Tibial artery (tissue), 4 donors: ENCODE measurements at regions not wholly inside any gene's neighbourhood (a gene's known extent, or its start where the extent isn't known, plus 50 kb on each side); places are given as distances from the start of the nearest gene placed in this dataset.

Source experiments
- DNase-seq, 2 donors: peaks; one replicate each; pipeline ENCODE4 v3.0.0-alpha.2; 2019
- H3K27ac ChIP-seq, 2 donors: fragments of 200-600 bp; sonication (generic) in 1 of 2; 1 replicate in 1 of 2; 2 replicates in 1 of 2; pipeline ENCODE4 v1.5.1; 2018 to 2019; ENCODE audit warnings: mild to moderate bottlenecking in 1 of 2
- H3K27me3 ChIP-seq, 2 donors: fragments of 200-600 bp; sonication (generic) in 1 of 2; one replicate each; pipeline versions ENCODE4 v1.5.1 to v1.6.0; 2016 to 2019
- H3K36me3 ChIP-seq, 3 donors: fragments of 200-600 bp; sonication (generic) in 2 of 3; one replicate each; pipeline ENCODE4 v1.5.1; 2016 to 2019; ENCODE audit warnings: mild to moderate bottlenecking in 2 of 3
- H3K4me1 ChIP-seq, 4 donors: fragments of 200-600 bp; sonication (generic) in 2 of 4; 1 replicate in 3 of 4; 2 replicates in 1 of 4; pipeline ENCODE4 v1.5.1; 2016 to 2019
- H3K4me3 ChIP-seq, 2 donors: fragments of 200-600 bp; sonication (generic) in 1 of 2; 1 replicate in 1 of 2; 2 replicates in 1 of 2; pipeline ENCODE4 v1.5.1; 2018 to 2019; ENCODE audit warnings: mild to moderate bottlenecking in 2 of 2
- H3K9me3 ChIP-seq, 3 donors: fragments of 200-600 bp; sonication (generic) in 1 of 3; one replicate each; pipeline ENCODE4 v1.5.1; 2016 to 2019
- intact Hi-C: fragments of 100-400 bp; cut with DNase I; formaldehyde crosslinking; loops from one replicate; pipeline ENCODE4 v1.15.0; 2023; ENCODE audit warnings: low total_unique reads
- TF ChIP-seq, protein P1 (sequence below), 2 experiments: fragments of 200-600 bp in 1 of 2; fragments of 450-650 bp in 1 of 2; IDR thresholded peaks; one replicate each; pipeline ENCODE4 v1.5.1; 2017 to 2019; ENCODE audit warnings: antibody characterized with exemption in 2 of 2, mild to moderate bottlenecking in 1 of 2, moderate library complexity in 1 of 2

DNA sequence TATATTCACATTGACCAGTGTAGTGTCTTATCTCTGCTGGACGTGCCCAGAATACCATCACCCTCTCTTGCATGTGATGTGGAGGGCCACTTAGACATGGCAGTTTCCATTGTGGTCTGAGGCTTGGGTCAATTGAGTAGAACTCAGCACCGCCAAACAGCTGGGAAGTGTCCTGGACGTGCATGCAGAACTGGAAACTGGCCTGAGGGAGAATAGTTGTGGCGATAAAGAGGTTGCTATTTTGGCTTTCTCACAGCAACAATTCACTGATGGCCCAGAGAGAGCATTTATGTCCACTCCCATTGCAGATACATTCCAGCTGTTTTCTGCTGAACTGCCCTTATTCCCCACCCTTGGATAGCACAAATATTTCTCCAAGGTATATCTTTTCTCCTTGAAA lies 210.1 kb upstream of the DAAM1 start:
- no peak overlapping the region for H3K4me3 ChIP-seq
- no peaks in the 10 kb centered on the region for H3K36me3 ChIP-seq
- DNase-seq, result no peak
- H3K4me1 ChIP-seq, result no peaks in the 10 kb centered on the region
- TF ChIP-seq, protein P1, sequence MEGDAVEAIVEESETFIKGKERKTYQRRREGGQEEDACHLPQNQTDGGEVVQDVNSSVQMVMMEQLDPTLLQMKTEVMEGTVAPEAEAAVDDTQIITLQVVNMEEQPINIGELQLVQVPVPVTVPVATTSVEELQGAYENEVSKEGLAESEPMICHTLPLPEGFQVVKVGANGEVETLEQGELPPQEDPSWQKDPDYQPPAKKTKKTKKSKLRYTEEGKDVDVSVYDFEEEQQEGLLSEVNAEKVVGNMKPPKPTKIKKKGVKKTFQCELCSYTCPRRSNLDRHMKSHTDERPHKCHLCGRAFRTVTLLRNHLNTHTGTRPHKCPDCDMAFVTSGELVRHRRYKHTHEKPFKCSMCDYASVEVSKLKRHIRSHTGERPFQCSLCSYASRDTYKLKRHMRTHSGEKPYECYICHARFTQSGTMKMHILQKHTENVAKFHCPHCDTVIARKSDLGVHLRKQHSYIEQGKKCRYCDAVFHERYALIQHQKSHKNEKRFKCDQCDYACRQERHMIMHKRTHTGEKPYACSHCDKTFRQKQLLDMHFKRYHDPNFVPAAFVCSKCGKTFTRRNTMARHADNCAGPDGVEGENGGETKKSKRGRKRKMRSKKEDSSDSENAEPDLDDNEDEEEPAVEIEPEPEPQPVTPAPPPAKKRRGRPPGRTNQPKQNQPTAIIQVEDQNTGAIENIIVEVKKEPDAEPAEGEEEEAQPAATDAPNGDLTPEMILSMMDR (IDR thresholded peaks at IDR 0.05), result no peak
- H3K9me3 ChIP-seq, result no peaks in the 10 kb centered on the region
- no peak overlapping the region for H3K27ac ChIP-seq
- intact Hi-C loops, result no loop called here
- H3K27me3 ChIP-seq, result no peaks in the 10 kb centered on the region

DNA sequence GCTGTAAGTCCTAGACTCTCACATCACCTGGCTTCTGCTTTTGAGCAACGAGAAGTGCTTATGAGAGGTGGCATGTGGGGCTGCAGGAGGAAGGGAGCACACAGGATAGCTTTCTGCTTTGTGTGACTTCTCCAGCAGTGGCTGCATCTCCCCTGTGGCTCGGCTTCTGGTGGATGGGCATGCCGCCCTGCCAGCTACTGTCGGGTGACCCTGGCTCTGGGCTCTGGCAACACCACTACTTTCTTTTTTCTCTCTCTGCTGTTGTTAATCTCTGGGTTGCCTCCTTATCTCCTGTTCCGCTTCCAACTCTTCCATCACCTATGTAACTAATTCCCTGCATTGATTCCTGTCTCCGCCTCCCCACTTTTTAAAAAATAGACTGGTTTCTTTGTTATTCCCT lies 209.1 kb upstream of the DAAM1 start:
- Histone ChIP-seq H3K36me3 (no peaks in the 10 kb centered on the region), H3K4me1 (no peaks in the 10 kb centered on the region), H3K9me3 (no peaks in the 10 kb centered on the region), H3K4me3 (no peak overlapping the region), H3K27ac (no peak overlapping the region), H3K27me3 (no peaks in the 10 kb centered on the region)
- intact Hi-C loops, result no loop called here
- no peak for DNase-seq
- TF ChIP-seq, protein P1 (IDR thresholded peaks at IDR 0.05), result no peak

DNA sequence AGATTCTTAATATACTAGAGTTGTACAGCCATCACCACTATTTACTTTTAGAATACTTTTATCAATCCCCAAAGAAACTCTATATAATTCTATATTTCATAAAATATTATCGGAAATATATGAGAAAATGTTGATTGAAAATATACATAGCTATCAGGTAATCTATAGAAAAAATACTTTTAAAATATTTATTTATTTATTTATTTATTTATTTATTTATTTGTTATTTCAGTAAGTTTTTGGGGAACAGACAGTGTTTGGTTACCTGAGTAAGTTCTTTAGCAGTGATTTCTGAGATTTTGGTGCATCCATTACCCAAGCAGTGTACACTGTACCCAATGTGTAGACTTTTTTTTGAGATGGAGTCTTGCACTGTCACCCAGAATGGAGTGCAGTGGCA lies 206.6 kb upstream of the DAAM1 start:
- no peaks in the 10 kb centered on the region for H3K36me3 ChIP-seq
- no peaks in the 10 kb centered on the region for H3K4me1 ChIP-seq
- no peaks in the 10 kb centered on the region for H3K27me3 ChIP-seq
- no peak for DNase-seq
- TF ChIP-seq, protein P1 (IDR thresholded peaks at IDR 0.05), result no peak
- no peak overlapping the region for H3K27ac ChIP-seq
- intact Hi-C loops, result no loop called here
- H3K4me3 ChIP-seq, result no peak overlapping the region
- H3K9me3 ChIP-seq, result no peaks in the 10 kb centered on the region

DNA sequence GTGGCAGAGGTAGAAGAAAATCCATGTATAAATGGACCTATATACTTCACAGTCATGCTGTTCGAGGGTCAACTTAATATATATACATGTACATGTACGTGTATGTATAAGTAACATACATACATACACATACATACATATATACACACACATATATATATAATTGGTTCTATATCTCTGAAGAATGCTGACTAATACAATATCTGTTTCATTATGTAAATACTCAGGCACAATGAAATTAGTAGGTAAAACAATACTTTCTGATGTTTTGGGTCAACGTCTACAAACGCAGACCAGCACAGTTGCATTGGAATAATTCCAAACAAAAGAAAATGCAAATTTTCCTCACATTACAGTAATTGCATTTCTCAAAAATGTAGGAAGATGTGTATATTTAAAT lies 202.7 kb upstream of the DAAM1 start:
- H3K9me3 ChIP-seq, result no peaks in the 10 kb centered on the region
- TF ChIP-seq, protein P1 (IDR thresholded peaks at IDR 0.05), result no peak
- intact Hi-C loops, result no loop called here

DNA sequence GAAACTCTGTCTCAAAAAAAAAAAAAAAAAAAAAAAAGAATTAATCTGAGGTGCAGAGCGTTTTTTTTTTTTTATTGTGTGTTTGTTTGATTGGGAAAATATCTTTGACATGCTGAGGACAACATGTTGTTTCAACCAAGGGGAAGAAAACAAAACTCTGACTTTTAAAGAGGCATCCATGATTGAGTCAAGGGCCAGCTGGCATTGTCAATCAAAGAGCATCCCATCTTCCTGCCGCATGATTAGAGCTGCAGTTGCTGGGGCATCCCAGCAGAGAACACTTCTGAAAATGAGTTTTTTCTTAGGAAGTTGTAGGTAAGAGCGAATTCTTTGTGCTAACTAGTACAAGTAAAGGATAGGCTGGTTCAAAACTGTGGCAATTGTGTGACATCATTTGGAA lies 200.9 kb upstream of the DAAM1 start:
- no peaks in the 10 kb centered on the region for H3K9me3 ChIP-seq
- no peak overlapping the region for H3K4me3 ChIP-seq
- intact Hi-C loops, result no loop called here
- no peaks in the 10 kb centered on the region for H3K27me3 ChIP-seq
- H3K27ac ChIP-seq, result no peak overlapping the region
- TF ChIP-seq, protein P1 (IDR thresholded peaks at IDR 0.05), result no peak
- no peak for DNase-seq
- H3K36me3 ChIP-seq, result no peaks in the 10 kb centered on the region
- H3K4me1 ChIP-seq, result no peaks in the 10 kb centered on the region

More for the DNA sequence above, 202.7 kb upstream of the DAAM1 start:
- no peaks in the 10 kb centered on the region for H3K4me1 ChIP-seq
- no peaks in the 10 kb centered on the region for H3K27me3 ChIP-seq
- H3K36me3 ChIP-seq, result no peaks in the 10 kb centered on the region
- no peak overlapping the region for H3K4me3 ChIP-seq
- no peak overlapping the region for H3K27ac ChIP-seq
- no peak for DNase-seq

DNA sequence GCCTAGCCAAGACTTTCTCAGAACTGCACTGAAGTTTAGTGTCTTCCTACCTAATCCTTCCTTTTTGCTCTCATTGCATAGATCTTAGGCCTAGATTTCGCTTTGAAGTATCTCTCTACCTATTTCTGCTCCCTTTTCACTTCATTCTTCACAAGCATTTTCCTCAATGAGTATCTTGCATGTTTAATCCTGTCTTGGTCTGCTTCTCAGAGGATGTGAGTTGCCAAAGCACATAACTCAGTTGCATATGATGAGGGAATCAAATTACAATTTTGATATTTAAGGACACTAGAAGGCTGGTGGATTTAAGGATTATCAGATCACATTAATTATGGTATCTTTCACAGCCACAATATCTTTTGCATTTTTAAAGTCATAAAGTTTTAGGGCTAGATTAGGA lies 195.5 kb upstream of the DAAM1 start:
- DNase-seq, result no peak
- H3K27ac ChIP-seq, result no peak overlapping the region

More for the DNA sequence above, 195.5 kb upstream of the DAAM1 start:
- H3K9me3 ChIP-seq, result no peaks in the 10 kb centered on the region
- H3K27me3 ChIP-seq, result no peaks in the 10 kb centered on the region
- intact Hi-C loops, result no loop called here
- no peaks in the 10 kb centered on the region for H3K36me3 ChIP-seq
- H3K4me3 ChIP-seq, result no peak overlapping the region
- TF ChIP-seq, protein P1 (IDR thresholded peaks at IDR 0.05), result no peak
- H3K4me1 ChIP-seq, result no peaks in the 10 kb centered on the region
